ENCODE measurements at regions not wholly inside any gene's neighbourhood (a gene's known extent, or its start where the extent isn't known, plus 50 kb on each side); places are given as distances from the start of the nearest gene placed in this dataset.

GRCh38 chr2:147467441-147467840 is 377.4 kb upstream of the ACVR2A start:
- TF ChIP-seq POLR2AphosphoS5 (IDR thresholded peaks at IDR 0.05) (no peak), CTCF (IDR thresholded peaks at IDR 0.05) (no peak), POLR2A (IDR thresholded peaks at IDR 0.05) (no peak), EP300 (IDR thresholded peaks at IDR 0.05) (no peak)

All from suprapubic skin (tissue), 4 donors.